ENCODE measurements at regions not wholly inside any gene's neighbourhood (a gene's known extent, or its start where the extent isn't known, plus 50 kb on each side); places are given as distances from the start of the nearest gene placed in this dataset.
"Not testable (repeated sequence)": the region's sequence is repeated elsewhere in the genome, so short reads cannot be mapped to it uniquely, and the experiment has no call there.

- CTCF ChIA-PET = no interaction called here
Observed at GRCh38 chr3:66839508-66839907, 158.6 kb upstream of the KBTBD8 start.

GRCh38 chr3:66842761-66843464 lies 155.2 kb upstream of the KBTBD8 start:
- H3K9me3 ChIP-seq (ENCODE audit: control insufficient read depth, insufficient read depth, low read depth, low read length); CTCF ChIA-PET; H3K36me3 ChIP-seq (ENCODE audit: control insufficient read depth in 2 of 2, insufficient read depth in 1 of 2, low read length in 2 of 2); H3K4me1 ChIP-seq (ENCODE audit: control insufficient read depth, insufficient read depth, low read length); POLR2A ChIA-PET; H3K27ac ChIP-seq (ENCODE audit: extremely low read depth, low read depth, low read length); H3K4me3 ChIP-seq (ENCODE audit: low read depth, low read length): not testable (repeated sequence)

More at GRCh38 chr3:66839508-66839907, 158.6 kb upstream of the KBTBD8 start:
- Histone ChIP-seq H3K4me3 (ENCODE audit: low read depth, low read length) (no peak overlapping the region), H3K9me3 (ENCODE audit: control insufficient read depth, insufficient read depth, low read depth, low read length) (no peaks in the 10 kb centered on the region), H3K4me1 (ENCODE audit: control insufficient read depth, insufficient read depth, low read length) (no peaks in the 10 kb centered on the region), H3K27ac (ENCODE audit: extremely low read depth, low read depth, low read length) (no peak overlapping the region), H3K36me3 (ENCODE audit: control insufficient read depth in 2 of 2, insufficient read depth in 1 of 2, low read length in 2 of 2) (no peaks in the 10 kb centered on the region)
- POLR2A ChIA-PET = no interaction called here
- TF ChIP-seq SP2 (tag by site-specific recombination; IDR thresholded peaks at IDR 0.05) (no peak), ZFP69B (tag by site-specific recombination; IDR thresholded peaks at IDR 0.05) (no peak), ZBTB7A (tag by site-specific recombination; IDR thresholded peaks at IDR 0.05; ENCODE audit: low read depth) (no peak), ZNF23 (tag by site-specific recombination; IDR thresholded peaks at IDR 0.05; ENCODE audit: borderline replicate concordance) (no peak), YY2 (tag by site-specific recombination; IDR thresholded peaks at IDR 0.05) (no peak), ZNF148 (tag by site-specific recombination; IDR thresholded peaks at IDR 0.05; ENCODE audit: borderline replicate concordance) (no peak), HOXA7 (CRISPR knock-in tag; IDR thresholded peaks at IDR 0.05; ENCODE audit: borderline replicate concordance) (no peak), AEBP2 (tag by site-specific recombination; IDR thresholded peaks at IDR 0.05; ENCODE audit: borderline replicate concordance) (no peak), KLF9 (tag by site-specific recombination; IDR thresholded peaks at IDR 0.05; ENCODE audit: low read depth) (no peak), MZF1 (tag by site-specific recombination; IDR thresholded peaks at IDR 0.05; ENCODE audit: borderline replicate concordance) (no peak), ZNF629 (tag by site-specific recombination; IDR thresholded peaks at IDR 0.05) (no peak), ZNF362 (tag by site-specific recombination; IDR thresholded peaks at IDR 0.05) (no peak), ZEB2 (tag by site-specific recombination; IDR thresholded peaks at IDR 0.05) (no peak), ZNF175 (tag by site-specific recombination; IDR thresholded peaks at IDR 0.05) (no peak), ZBTB20 (tag by site-specific recombination; IDR thresholded peaks at IDR 0.05) (no peak)

- H3K4me3 ChIP-seq (ENCODE audit: low read depth, low read length) = no peak overlapping the region
- CTCF ChIA-PET = interaction anchor here (0.6 kb wide), 1 partner anchor 1304 kb away, joined by 4 read pairs; no protein-coding TSS in a partner anchor
- H3K36me3 ChIP-seq (ENCODE audit: control insufficient read depth in 2 of 2, insufficient read depth in 1 of 2, low read length in 2 of 2) = no peaks in the 10 kb centered on the region
- POLR2A ChIA-PET = no interaction called here
- H3K27ac ChIP-seq (ENCODE audit: extremely low read depth, low read depth, low read length) = no peak overlapping the region
- TF ChIP-seq ZNF311 (tag by site-specific recombination; IDR thresholded peaks at IDR 0.05; ENCODE audit: borderline replicate concordance) = no peak
- H3K9me3 ChIP-seq (ENCODE audit: control insufficient read depth, insufficient read depth, low read depth, low read length) = no peaks in the 10 kb centered on the region
- H3K4me1 ChIP-seq (ENCODE audit: control insufficient read depth, insufficient read depth, low read length) = no peaks in the 10 kb centered on the region
Observed at GRCh38 chr3:66851894-66852613, 146.1 kb upstream of the KBTBD8 start.

All from HEK293 (cell line).